ENCODE measurements at regions not wholly inside any gene's neighbourhood (a gene's known extent, or its start where the extent isn't known, plus 50 kb on each side); places are given as distances from the start of the nearest gene placed in this dataset.
"Not testable (repeated sequence)": the region's sequence is repeated elsewhere in the genome, so short reads cannot be mapped to it uniquely, and the experiment has no call there.

DNA sequence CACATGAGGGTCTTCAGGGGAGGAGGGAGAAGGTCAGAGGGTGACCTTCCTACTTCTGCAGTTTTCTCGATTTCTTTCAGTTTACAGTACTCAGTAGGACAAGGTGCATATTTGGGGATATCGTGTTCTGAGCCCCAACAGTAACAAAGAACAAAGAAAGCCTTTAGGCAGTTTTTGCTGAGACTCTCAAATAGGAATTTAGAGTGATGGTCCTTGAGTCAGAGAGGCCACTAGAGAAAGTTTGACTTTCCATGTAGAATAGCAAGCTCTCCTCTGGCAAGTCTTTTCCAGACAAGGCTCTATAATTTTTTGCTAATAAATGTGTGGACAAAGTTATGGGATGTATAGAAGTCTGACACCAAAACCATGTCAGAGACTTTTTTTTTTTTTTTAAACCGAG lies 194.6 kb downstream of the TM9SF2 start:
- DNase-seq: no peak

DNA sequence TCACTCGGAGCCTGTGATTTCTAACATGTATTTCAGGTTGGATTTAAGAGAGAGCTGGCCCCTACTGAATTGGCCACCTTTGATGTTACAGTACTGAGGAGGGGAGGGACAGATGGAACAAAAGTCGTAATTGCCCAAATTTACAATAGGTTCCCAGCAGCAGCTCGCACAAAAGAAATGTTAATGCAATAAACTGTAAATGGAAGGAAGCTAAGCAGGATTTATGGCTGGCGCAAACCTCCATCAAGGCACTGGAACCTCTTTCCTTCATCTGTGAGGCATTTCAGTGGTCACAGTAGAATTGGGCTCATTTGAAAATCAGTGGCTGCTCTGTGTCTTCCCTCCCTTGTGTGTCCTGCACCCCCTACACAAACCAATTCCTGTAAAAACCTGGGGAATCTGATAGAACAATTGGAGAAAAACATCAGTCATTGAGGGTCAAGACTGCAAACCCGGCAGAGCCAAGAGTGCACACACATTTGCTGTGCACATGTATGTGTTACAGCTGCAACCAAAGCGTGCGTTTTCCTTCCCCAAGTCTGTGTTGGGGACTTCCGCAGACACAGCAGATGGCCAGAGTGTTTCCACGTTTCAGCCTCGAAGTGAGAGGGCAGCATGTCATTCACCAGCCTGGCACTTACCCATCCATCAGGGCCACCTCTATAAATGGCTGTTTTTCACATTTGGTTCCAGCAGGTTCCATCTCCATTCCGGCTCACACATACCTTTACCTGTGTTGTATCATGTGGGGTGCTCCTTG lies 192.8 kb downstream of the TM9SF2 start:
- no peak for DNase-seq

DNA sequence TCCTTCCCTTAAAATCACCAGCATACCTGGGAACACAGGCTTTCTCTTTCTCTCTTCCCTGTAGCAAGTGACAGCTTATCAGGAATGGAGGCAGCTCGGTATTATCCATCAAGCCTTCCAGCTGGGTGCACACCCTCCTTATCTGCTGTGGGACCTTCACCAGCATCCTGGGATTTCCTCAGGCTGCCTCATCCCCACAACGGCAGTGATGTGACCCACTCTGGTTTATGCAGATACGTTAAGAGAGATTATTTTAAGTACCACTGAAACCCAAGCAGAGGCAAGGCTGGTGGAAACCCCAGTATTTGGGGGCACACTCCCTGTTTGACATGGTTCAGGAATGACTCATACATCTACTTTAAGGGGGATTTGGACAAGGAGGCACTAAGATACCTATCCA lies 192.1 kb downstream of the TM9SF2 start:
- DNase-seq: no peak

DNA sequence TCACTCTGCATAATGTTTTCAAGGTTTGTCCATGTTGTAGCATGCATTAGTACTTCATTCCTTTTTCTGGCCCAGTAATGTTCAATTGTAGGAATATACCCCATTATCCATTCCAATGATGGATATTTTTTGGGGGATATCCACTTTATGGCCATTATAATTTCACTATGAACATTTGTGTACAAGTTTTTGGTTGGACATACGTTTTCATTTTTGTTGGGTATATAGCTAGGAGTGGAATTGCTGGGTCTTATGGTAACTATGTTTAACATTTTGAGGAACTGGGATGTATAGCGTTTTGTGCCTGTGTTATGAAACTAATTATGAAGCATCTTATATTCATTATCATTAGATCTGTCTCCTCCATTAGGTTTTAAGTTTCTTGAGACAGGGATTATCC lies 191.6 kb downstream of the TM9SF2 start:
- no peak for DNase-seq

DNA sequence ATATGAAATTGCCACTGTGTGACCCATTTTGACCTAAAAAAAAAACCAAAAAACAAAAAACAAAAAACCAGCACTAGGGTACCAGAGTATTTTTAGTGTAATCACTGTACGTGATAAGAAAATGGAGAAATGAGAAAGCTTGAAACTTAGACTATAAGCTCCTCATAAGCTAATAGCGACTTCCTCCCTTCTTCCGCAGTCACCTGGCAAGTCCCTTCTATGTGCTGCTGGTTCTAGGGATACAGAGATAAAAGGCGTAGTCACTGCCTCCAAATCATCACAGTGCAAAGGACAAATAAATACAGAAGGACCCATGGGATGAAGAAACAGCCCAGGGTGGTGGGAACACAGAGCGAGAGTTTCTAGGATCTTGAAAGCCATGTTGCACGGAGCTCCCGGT lies 190.3 kb downstream of the TM9SF2 start:
- no peak for DNase-seq

DNA sequence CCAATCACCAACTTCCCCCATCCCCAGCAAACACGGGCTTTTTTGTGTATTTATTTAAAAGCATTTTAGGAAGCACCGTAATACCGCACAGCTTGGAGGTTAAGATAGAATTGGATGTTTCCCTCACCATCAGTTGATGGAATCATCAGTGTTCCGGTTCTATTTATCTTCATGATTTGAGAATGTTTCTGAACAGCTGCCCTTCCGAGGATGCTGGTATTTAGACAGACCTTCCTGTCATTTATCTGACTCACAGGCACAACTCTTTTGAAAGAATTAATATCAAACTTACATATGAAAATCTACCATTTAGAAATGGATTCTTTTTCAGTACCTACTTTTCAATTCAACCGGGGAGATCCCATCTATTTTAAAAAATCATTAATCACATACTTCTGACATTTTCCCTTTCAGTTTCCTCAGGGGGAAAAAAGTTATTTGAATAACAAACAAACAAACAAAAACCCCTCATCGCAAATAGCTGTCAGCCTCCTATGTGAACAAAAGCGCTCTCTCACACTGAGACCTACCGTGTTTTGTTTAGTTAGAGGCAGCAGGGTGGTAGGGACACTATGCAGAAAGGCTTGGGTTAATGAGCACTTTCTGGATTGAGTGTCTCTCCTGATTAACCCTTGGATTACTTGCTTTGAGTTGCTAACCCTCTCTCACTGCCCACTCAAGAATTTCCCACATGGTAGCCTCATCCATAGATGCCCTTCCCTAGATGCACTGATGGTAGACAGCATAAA lies 189.3 kb downstream of the TM9SF2 start:
- DNase-seq: no peak

DNA sequence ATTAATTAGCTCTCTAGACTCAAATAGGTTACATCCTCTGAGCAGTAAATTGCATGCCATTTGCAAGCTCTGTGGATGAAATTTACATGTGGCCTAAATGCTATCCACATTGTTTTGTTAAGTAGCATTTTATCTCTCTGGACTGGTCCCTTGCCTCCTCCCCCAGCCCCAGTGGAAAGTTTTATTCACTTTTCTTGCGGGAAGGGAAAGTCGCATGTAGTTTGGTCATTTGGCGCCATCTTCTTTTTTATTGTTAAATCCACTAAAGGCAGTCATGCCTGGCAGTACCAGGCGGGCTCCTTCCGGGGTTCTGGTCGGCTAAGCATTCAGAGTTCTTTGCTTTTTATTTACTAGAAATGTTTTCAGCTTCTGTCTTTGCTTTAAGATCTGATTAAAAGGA lies 188.7 kb downstream of the TM9SF2 start:
- no peak for DNase-seq

DNA sequence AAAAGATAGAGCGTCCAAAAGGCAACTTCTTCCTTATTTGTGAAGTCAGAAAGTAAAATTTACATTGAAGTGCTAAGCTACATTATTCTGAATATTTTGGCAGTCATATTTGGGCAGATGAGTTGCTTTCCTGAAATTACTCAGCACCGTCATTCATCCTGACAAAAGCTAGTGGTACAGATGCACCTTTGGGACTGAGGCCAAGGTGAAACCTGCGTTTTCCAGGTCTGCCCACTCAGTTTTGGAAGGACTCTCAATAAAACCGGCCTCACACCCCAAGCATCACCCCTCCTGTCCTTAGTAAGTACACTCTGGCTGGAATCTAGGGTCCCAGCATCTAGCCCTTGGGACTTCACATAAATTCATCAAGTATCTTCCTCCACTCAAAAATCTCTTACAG lies 187.5 kb downstream of the TM9SF2 start:
- no peak for DNase-seq

DNA sequence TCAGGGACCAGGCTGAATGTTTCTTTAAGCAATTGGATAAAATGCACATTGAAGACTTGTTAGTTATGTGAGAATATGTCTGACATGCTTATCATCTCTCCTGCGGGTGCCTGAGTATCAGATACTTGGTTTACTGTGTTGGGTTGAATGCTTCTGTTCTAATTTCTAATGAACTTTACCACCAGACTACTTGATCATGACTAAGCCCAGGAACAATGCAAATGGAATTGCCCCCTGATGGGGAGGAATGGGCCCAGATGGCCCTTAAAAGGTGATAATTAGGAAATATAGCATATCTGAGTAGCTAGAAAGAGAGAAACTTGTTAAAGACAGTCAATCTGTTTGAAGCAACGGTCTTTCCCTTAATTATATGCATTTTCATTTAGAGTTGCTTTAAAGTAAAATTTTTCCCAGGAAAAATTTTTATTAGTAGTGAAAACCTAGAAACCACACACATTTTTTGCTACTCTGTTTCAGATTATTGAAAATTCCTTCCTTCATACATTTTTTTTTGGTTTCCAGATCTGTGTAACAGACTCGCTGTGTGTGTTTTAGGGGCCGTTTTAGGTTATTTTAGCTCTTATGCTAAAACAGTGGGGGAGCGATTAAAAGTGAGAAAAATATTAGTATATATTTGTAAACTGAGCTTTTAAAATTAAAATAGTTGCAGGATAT lies 186.6 kb downstream of the TM9SF2 start:
- DNase-seq: no peak

DNA sequence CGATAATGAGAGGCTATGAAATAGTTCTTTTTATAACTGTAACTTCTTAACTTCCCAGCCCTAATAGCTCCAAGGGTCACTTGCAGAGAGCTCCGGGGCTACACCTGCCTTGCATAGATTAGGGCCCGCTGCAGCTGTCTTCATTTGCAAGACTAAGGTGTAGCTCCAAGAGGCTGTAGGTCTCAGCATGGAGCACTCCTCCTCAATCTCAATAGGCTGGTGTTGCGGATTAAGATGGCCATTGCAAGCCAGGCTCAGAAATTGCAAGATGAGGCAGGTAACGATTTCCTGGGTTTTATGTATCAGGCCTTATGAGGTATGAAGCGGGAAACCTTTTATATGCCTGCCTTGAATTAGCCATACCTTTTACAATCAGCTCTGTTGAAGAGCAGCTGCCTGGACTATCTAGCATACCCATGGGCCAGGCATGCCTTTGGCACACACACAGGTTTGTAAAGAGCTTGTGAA lies 185.7 kb downstream of the TM9SF2 start:
- DNase-seq: no peak

DNA sequence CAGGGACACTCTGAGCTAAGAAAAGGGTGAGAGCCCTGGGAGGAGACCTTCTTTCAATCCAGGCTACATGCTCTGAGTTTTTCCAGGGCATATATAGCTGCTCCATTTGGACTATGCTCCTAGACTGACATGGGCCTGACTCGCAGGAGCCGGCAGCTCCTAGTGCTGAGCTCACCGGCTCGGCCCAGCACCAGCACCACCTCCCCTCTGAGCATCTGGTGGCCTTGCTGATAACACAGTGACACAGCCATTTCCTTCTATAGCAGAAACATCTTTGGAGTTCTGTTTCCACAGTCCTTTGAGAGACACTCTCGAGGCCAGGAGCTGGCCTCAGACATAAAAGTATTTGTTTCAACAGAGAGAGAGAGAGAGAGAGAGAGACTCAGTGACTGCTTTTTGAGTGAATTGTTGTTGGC lies 184.9 kb downstream of the TM9SF2 start:
- no peak for DNase-seq

DNA sequence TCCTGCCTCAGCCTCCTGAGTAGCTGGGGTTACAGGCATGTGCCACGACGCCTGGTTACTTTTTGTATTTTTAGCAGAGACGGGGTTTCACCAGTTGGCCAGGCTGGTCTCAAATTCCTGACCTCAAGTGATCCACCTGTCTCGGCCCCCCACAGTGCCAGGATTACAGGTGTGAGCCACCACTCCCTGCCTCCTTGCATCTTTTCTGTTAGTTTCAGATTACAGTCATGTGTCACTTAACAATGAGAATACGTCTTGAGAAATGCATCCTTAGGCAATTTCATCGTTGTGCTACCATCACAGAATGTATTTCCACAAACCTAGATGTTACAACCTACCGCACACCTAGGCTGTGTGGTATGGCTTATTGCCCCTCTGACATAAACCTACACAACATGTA lies 180.4 kb downstream of the TM9SF2 start:
- no peak for DNase-seq

DNA sequence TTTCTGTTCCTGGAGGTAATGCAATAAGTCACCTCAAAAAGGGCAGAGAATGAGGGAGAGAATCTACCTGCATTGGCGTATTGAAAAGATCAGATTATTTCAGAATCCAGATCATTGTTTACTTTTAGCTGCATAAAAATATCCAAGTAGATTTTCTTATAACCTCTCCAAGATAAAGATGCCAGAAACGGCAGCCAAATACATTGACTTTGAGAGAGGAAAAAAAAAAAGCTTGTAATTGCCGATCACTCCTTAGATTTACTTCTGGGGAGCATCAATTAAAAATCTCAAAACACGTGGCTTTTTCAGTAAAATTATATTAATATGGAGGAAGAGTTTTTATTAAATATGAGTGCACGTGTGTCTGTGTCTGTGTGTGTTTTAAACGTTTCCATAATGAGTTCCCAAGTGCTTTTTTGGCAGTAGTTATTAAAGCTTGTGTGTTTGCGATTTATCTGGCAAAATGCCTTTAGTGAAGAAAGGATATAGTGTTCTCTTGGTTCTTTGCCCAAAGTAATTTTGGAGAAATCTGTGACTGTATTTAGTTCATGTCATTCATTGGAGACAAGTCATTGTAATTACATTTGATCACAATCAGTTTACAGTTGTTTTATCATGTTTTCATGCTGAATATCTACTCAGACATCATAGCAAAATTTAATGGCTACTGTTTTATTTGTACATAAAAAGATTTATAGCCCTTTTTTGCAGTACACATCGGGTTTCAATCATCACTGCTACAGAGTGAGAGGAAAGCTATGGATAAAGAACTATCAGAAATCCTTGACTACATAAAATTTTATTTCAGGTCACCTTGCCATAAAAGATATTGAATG lies 176.1 kb downstream of the TM9SF2 start:
- DNase-seq: no peak

DNA sequence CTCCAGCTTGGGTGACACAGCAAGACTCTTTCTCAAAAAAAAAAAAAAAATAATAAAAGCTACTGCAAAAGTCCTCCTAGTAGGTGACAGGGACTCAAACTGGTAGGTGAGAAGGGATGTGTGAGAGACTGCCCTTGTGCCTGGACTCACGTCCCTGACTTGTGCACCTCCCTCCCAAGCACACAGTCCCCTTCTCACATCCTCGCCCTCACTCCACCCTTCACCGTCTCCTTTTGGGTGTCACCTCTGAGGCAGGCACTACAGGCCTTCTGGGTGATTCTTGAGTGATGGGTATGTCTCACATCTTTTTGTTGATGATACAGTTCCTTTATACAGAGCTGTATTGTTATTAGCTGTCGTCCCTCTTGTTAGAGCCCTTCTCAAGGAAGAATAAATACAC lies 170.5 kb downstream of the TM9SF2 start:
- no peak for DNase-seq

DNA sequence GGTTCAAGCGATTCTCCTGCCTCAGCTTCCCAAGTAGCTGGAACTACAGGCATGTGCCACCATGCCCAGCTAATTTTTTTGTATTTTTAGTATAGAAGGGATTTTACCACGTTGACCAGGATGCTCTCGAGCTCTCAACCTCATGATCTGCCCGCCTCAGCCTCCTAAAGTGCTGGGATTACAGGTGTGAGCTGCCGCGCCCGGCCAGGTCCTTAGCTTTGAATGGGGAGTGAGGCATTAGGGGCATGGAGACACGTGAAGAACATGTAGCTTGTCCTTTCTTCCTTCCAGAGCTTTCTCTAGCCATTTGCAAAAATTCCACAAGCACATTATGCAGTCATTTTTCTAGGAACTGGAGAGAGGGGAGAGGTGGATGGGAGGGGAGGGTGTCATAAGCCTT lies 167.8 kb downstream of the TM9SF2 start:
- DNase-seq: not testable (repeated sequence)

DNA sequence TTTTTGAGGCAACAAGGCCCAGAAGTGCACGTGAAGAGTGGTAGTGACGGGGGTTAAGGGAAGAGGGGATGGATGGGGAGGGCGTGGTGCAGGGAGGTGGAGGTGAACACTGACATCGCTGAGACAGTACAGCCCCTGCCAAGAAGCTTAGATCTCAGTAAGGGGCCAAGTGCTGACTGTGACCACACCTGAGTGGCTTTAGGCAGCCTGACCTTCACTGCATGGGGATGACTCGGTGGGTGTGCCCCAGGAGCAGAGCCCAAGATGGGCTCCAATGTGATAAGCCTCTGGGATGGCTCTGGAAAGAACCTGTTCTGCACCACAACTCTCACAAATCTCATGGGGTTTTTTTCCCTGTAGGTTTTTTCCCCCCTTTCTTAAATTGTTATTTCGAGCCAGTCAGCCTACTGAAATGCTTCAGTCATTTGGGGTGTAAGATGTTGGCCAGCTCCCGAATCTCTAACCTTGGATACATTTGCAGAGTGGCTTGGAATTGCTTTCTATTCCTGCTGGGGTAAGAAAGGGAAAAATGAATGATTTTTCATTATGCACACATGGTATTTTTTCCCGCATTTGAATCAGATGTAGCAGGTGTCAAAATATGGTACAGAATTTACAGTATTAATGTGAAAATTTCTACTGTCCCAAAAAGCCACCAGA lies 165.0 kb downstream of the TM9SF2 start:
- no peak for DNase-seq

DNA sequence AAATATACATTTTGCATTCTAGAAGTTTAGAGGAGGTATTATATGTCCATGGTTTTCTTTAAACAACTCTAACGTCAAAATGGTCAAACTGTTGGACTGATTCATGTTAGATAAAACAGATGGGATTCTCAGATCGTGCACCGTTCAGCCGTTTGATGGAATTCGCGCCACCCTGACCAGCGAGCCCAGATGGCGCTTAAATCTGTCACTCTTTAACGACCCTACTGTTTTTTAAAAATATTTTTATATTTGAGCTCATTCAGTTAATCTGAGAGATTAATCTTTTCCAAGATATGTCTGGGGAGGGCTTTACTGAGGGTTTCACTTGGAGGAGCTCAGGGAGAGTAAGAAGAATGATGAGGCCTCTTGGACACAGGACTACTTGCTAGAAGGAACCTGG lies 164.4 kb downstream of the TM9SF2 start:
- DNase-seq: no peak

DNA sequence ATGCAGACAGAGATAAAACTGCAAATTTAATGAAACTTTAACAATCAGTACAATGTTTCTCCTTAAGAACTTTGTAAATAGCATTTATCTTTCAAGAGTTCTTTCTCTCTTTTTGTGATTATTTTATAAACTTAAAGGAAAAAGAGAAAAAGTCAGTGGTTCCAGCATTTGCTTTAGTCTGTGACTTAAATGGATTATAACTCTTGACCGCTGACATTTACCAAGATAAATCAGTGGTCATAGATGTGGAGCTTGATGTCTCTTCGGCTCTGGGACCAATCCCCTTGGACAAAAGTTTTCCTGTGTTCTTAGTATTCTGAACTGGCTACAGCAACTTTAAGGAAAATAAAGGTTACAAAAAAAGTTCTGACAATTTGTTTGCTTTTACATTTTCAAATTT lies 162.6 kb downstream of the TM9SF2 start:
- no peak for DNase-seq

DNA sequence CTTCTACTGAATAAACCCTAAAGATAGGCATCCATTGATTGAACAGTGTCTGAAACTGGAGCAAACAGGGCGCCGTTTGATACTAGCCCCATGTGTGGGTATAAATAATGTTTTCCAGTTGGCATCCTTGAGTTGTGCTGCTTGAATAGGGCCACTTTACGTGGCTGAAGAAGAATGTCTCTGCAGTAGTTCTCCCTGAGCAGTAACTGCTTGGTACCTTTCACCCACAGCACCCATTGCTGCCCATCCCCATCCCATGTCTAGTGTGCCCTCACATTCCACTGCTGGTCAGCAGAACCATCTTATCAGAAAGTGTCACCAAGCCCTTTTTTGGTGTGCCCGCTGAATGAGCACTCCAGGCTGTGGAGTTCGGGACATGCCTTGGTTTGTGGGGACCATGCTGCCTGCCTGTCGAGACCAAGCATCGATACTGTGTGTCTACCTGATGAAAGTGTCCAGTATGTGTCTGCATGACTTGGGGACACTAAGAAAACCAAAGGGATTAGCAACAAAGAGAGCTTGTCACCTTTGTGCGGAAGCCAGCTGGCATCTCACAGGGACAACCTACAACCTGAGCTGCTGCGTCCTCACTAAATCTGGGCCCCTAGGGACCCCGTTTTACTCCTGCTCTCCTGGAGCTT lies 162.0 kb downstream of the TM9SF2 start:
- DNase-seq: no peak

DNA sequence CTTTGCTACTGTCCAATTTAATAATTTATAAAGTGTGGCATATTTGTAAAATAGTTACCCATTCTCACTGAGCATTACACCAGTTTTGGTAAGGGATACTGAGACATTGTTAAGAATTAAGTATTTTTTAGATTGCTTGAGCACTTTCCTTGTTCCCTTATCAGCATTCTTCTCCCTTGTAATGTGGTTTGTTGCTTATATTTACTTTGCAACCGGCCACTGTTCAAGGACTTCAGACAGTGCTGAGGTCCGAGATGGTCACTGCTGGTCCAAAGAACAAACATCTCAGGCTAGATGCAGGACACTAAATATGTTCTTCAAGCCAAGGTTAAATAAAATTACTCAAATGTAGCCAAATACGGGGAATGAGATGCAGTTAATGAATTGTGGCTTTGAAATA lies 161.4 kb downstream of the TM9SF2 start:
- no peak for DNase-seq

DNA sequence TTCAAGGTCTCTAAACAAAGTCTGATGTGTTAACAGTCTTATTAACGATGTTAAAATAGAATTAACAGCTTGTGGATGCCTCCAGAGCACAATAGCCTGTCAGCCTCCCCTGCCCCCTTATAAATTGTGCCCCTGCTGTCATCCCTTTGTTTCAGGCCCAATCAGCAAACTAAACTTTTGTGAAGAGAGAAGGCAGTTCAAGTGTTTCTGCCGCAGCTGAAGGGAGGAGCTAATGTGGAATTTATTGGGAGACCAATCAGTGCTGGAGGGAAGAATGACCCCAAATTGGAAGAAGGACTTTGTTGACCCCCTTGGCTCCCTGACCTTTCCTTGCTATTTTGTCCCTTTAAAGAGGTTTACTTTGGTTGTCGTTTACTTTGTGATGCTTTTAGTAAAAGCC lies 160.5 kb downstream of the TM9SF2 start:
- DNase-seq: no peak

All from effector CD4-positive, alpha-beta T cell (primary cell).